Common myeloid progenitor, CD34-positive (primary cell): ENCODE measurements at regions not wholly inside any gene's neighbourhood (a gene's known extent, or its start where the extent isn't known, plus 50 kb on each side); places are given as distances from the start of the nearest gene placed in this dataset.

ENCODE experiments used
- CTCF ChIA-PET: fragments of 350-600 bp; sonication (Branson Sonifier 250); formaldehyde crosslinking; loops from one replicate; lab custom pipeline; 2021; ENCODE audit warnings: antibody characterized with exemption; lab: Charles Lee
- POLR2A ChIA-PET: fragments of 350-600 bp; sonication (Branson Sonifier 250); formaldehyde crosslinking; loops from one replicate; lab custom pipeline; 2021; ENCODE audit warnings: antibody characterized with exemption; lab: Charles Lee
- DNase-seq, 3 donors: peaks; one replicate each; pipeline versions ENCODE4 v3.0.0 to v3.0.0-alpha.2; 2013
- H3K27ac ChIP-seq, 2 experiments: 1 replicate in 1 of 2; 2 replicates in 1 of 2; pipeline ENCODE4 v1.7.0; 2013; ENCODE audit warnings: inconsistent platforms in 2 of 2, low read length in 2 of 2, mild to moderate bottlenecking in 2 of 2, low read depth in 1 of 2, moderate library complexity in 1 of 2; ENCODE audit not compliant: severe bottlenecking in 2 of 2, insufficient read depth in 1 of 2, poor library complexity in 1 of 2
- H3K27me3 ChIP-seq, 5 experiments: replicated peaks in 2 of 5; 1 replicate in 3 of 5; 2 replicates in 2 of 5; pipeline versions ENCODE4 v1.6.1 to v1.7.0; 2013; ENCODE audit warnings: low read length in 4 of 5, mild to moderate bottlenecking in 2 of 5, moderate library complexity in 2 of 5, inconsistent platforms in 1 of 5; ENCODE audit not compliant: insufficient read depth in 5 of 5, control insufficient read depth in 4 of 5
- H3K36me3 ChIP-seq, 4 experiments: 1 replicate in 2 of 4; 2 replicates in 2 of 4; pipeline versions ENCODE4 v1.6.1 to v1.7.0; 2013; ENCODE audit warnings: low read length in 3 of 4, control low read depth in 1 of 4, mild to moderate bottlenecking in 1 of 4; ENCODE audit not compliant: control insufficient read depth in 4 of 4, insufficient read depth in 4 of 4
- H3K4me1 ChIP-seq, 4 experiments: 1 replicate in 3 of 4; 2 replicates in 1 of 4; pipeline versions ENCODE4 v1.6.1 to v1.7.1; 2013; ENCODE audit warnings: low read length in 3 of 4, mild to moderate bottlenecking in 3 of 4, control low read depth in 1 of 4, inconsistent platforms in 1 of 4, moderate library complexity in 1 of 4; ENCODE audit not compliant: control insufficient read depth in 4 of 4, insufficient read depth in 4 of 4; ENCODE audit errors: control extremely low read depth in 1 of 4
- H3K4me3 ChIP-seq, 7 experiments: 1 replicate in 4 of 7; 2 replicates in 3 of 7; pipeline versions ENCODE4 v1.5.1 to v1.7.0; 2013; ENCODE audit warnings: mild to moderate bottlenecking in 7 of 7, low read length in 6 of 7, moderate library complexity in 6 of 7, inconsistent platforms in 2 of 7, low read depth in 2 of 7, control low read depth in 1 of 7; ENCODE audit not compliant: insufficient read depth in 4 of 7, control insufficient read depth in 1 of 7; ENCODE audit errors: extremely low read depth in 1 of 7
- H3K9me3 ChIP-seq, 5 experiments: 1 replicate in 4 of 5; 2 replicates in 1 of 5; pipeline versions ENCODE4 v1.6.1 to v1.7.1; 2013; ENCODE audit warnings: low read length in 4 of 5, mild to moderate bottlenecking in 2 of 5, inconsistent platforms in 1 of 5, low read depth in 1 of 5, moderate library complexity in 1 of 5; ENCODE audit not compliant: control insufficient read depth in 4 of 5, insufficient read depth in 2 of 5; ENCODE audit errors: control extremely low read depth in 1 of 5
- WGBS: methylation state at CpG from one replicate; pipeline ENCODE4 v1.1.5; 2013; ENCODE audit not compliant: insufficient coverage; 5-methylcytosine and 5-hydroxymethylcytosine counted together

- H3K9me3 ChIP-seq, result no peaks in the 10 kb centered on the region
- no peak overlapping the region for H3K27ac ChIP-seq
- ChIA-PET CTCF (no interaction called here), POLR2A (no interaction called here)
- no peaks in the 10 kb centered on the region for H3K4me1 ChIP-seq
- no peaks in the 10 kb centered on the region for H3K36me3 ChIP-seq
- whole genome bisulfite sequencing, result 100% methylated on average over 3 of the region's 3 CpGs
- no peak for DNase-seq
- no peaks in the 10 kb centered on the region for H3K27me3 ChIP-seq
- H3K4me3 ChIP-seq, result no peak overlapping the region
Measured at GRCh38 chr11:80773919-80774318, 1333.1 kb upstream of the TENM4 start.

GRCh38 chr11:80771017-80771416, 1330.2 kb upstream of the TENM4 start:
- WGBS, result no CpG with 5 or more reads among the region's 2 CpGs
- ChIA-PET CTCF (no interaction called here), POLR2A (no interaction called here)
- Histone ChIP-seq H3K4me1 (no peaks in the 10 kb centered on the region), H3K27me3 (no peaks in the 10 kb centered on the region), H3K4me3 (no peak overlapping the region), H3K9me3 (no peaks in the 10 kb centered on the region), H3K27ac (no peak overlapping the region), H3K36me3 (no peaks in the 10 kb centered on the region)
- DNase-seq, result no peak

GRCh38 chr11:80758787-80759186, 1318.0 kb upstream of the TENM4 start:
- Histone ChIP-seq H3K27ac (no peak overlapping the region), H3K9me3 (no peaks in the 10 kb centered on the region), H3K27me3 (no peaks in the 10 kb centered on the region), H3K4me1 (no peaks in the 10 kb centered on the region), H3K4me3 (no peak overlapping the region), H3K36me3 (no peaks in the 10 kb centered on the region)
- ChIA-PET CTCF (no interaction called here), POLR2A (no interaction called here)
- DNase-seq, result no peak
- WGBS, result 100% methylated on average over 1 of the region's 1 CpG

- no peaks in the 10 kb centered on the region for H3K4me1 ChIP-seq
- no peaks in the 10 kb centered on the region for H3K27me3 ChIP-seq
- H3K27ac ChIP-seq, result no peak overlapping the region
- H3K36me3 ChIP-seq, result no peaks in the 10 kb centered on the region
- 100% methylated on average over 2 of the region's 3 CpGs for WGBS
- H3K4me3 ChIP-seq, result no peak overlapping the region
- no peaks in the 10 kb centered on the region for H3K9me3 ChIP-seq
- DNase-seq, result peak in 1 of 3 donors; percentile 8
- CTCF ChIA-PET, result no interaction called here
- POLR2A ChIA-PET, result no interaction called here
Measured at GRCh38 chr11:80748207-80748925, 1307.5 kb upstream of the TENM4 start.

- DNase-seq, result no peak
- no peaks in the 10 kb centered on the region for H3K9me3 ChIP-seq
- H3K4me1 ChIP-seq, result no peaks in the 10 kb centered on the region
- H3K36me3 ChIP-seq, result no peaks in the 10 kb centered on the region
- CTCF ChIA-PET, result no interaction called here
- H3K4me3 ChIP-seq, result no peak overlapping the region
- WGBS, result 100% methylated on average over 3 of the region's 4 CpGs
- POLR2A ChIA-PET, result no interaction called here
- H3K27ac ChIP-seq, result no peak overlapping the region
- no peaks in the 10 kb centered on the region for H3K27me3 ChIP-seq
Measured at GRCh38 chr11:80746300-80746699, 1305.5 kb upstream of the TENM4 start.

DNA sequence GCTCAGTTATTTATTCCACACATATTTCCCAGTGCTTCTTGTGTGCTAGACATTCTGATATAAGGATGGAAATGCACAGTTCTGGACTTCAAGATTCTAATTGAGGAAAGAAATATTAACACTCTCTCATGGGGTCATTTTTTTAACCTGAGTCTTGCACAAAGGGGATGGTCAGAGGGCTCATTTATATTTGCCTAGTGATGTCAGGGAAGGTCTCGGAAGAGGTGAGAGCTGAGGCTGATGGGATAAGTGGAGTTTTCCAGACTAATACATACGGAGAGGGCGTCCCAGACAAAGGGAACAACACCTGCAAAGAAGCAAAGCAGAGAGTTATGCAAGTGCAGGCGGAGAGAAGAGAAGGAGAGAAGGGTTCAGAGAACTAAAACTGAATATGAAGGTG, 1304.6 kb upstream of the TENM4 start:
- WGBS, result 95% methylated on average over 4 of the region's 4 CpGs
- no peaks in the 10 kb centered on the region for H3K9me3 ChIP-seq

GRCh38 chr11:80733790-80734189, 1293.0 kb upstream of the TENM4 start:
- Histone ChIP-seq H3K36me3 (no peaks in the 10 kb centered on the region), H3K27ac (no peak overlapping the region), H3K9me3 (no peaks in the 10 kb centered on the region), H3K27me3 (no peaks in the 10 kb centered on the region), H3K4me3 (no peak overlapping the region), H3K4me1 (no peaks in the 10 kb centered on the region)
- ChIA-PET CTCF (no interaction called here), POLR2A (no interaction called here)
- no peak for DNase-seq
- WGBS, result 100% methylated on average over 2 of the region's 2 CpGs

More for the DNA sequence above, 1304.6 kb upstream of the TENM4 start:
- Histone ChIP-seq H3K27ac (no peak overlapping the region), H3K36me3 (no peaks in the 10 kb centered on the region), H3K4me1 (no peaks in the 10 kb centered on the region), H3K27me3 (no peaks in the 10 kb centered on the region), H3K4me3 (no peak overlapping the region)
- CTCF ChIA-PET, result no interaction called here
- no peak for DNase-seq
- POLR2A ChIA-PET, result no interaction called here
